ENCODE measurements at regions not wholly inside any gene's neighbourhood (a gene's known extent, or its start where the extent isn't known, plus 50 kb on each side); places are given as distances from the start of the nearest gene placed in this dataset.

DNA sequence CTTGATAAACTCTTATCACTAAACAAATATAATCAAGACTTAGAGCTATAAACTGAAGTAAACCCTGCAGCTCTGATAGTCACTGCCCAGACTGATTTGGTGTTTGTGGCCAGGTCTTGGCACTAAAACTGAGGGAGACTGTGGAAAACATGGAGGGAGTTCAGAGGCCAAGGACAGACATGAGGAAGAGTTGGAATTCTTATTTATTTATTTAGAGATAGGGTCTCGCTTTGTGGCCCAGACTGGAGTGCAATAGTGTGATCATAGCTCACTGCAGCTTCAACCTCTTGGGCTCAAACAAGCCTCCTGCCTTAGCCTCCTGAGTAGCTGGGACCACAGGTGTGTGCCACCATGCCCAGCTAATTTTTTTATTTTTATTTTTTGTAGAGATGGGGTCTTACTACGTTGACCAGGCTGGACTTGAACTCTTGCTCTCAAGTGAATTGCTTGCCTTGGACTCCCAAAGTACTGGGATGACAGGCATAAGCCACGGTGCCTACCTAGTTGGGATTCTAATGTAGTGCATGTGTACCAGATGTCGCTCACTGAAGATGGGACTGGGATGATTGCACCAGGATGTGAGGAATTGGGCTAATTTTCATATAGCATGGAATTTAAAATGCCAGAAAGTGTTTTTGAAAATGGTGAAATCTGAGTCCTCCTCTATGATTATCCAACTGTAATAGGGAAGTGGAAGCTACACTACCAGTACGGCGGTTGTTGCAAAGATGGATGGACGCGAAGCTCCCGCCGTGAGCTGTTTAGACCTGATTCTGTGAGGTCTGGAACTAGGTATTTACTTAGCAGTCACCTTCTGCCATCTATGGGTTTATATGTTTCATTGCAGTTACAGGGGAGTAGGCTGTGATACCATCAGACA is 52.7 kb upstream of the CTLA4 start (continued):
- no peak for TF ChIP-seq ZNF138 (CRISPR knock-in tag; IDR thresholded peaks at IDR 0.05; ENCODE audit: low read depth)
- no peak for TF ChIP-seq ATF1 (CRISPR knock-in tag; IDR thresholded peaks at IDR 0.05)
- TF ChIP-seq, protein P1, sequence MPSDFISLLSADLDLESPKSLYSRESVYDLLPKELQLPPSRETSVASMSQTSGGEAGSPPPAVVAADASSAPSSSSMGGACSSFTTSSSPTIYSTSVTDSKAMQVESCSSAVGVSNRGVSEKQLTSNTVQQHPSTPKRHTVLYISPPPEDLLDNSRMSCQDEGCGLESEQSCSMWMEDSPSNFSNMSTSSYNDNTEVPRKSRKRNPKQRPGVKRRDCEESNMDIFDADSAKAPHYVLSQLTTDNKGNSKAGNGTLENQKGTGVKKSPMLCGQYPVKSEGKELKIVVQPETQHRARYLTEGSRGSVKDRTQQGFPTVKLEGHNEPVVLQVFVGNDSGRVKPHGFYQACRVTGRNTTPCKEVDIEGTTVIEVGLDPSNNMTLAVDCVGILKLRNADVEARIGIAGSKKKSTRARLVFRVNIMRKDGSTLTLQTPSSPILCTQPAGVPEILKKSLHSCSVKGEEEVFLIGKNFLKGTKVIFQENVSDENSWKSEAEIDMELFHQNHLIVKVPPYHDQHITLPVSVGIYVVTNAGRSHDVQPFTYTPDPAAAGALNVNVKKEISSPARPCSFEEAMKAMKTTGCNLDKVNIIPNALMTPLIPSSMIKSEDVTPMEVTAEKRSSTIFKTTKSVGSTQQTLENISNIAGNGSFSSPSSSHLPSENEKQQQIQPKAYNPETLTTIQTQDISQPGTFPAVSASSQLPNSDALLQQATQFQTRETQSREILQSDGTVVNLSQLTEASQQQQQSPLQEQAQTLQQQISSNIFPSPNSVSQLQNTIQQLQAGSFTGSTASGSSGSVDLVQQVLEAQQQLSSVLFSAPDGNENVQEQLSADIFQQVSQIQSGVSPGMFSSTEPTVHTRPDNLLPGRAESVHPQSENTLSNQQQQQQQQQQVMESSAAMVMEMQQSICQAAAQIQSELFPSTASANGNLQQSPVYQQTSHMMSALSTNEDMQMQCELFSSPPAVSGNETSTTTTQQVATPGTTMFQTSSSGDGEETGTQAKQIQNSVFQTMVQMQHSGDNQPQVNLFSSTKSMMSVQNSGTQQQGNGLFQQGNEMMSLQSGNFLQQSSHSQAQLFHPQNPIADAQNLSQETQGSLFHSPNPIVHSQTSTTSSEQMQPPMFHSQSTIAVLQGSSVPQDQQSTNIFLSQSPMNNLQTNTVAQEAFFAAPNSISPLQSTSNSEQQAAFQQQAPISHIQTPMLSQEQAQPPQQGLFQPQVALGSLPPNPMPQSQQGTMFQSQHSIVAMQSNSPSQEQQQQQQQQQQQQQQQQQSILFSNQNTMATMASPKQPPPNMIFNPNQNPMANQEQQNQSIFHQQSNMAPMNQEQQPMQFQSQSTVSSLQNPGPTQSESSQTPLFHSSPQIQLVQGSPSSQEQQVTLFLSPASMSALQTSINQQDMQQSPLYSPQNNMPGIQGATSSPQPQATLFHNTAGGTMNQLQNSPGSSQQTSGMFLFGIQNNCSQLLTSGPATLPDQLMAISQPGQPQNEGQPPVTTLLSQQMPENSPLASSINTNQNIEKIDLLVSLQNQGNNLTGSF (CRISPR knock-in tag; IDR thresholded peaks at IDR 0.05) = no peak
- no peak for TF ChIP-seq ELF4 (CRISPR knock-in tag; IDR thresholded peaks at IDR 0.05; ENCODE audit: borderline replicate concordance)
- no peak for TF ChIP-seq PATZ1 (CRISPR knock-in tag; IDR thresholded peaks at IDR 0.05)
- TF ChIP-seq ZNF446 (CRISPR knock-in tag; IDR thresholded peaks at IDR 0.05) = no peak
- no peak for TF ChIP-seq SATB2 (CRISPR knock-in tag; IDR thresholded peaks at IDR 0.05)
- no peak for TF ChIP-seq EZH2 (conservative IDR thresholded peaks at IDR 0.05; ENCODE audit: low read depth, low read length)
- TF ChIP-seq ELF3 (CRISPR knock-in tag; IDR thresholded peaks at IDR 0.05) = peak; percentile 76
- TF ChIP-seq CBFB (CRISPR knock-in tag; IDR thresholded peaks at IDR 0.05) = no peak; the same call in 1 of the 2 replicates
- no peak for TF ChIP-seq ZNF878 (CRISPR knock-in tag; IDR thresholded peaks at IDR 0.05)
- no peak for TF ChIP-seq ZSCAN12 (CRISPR knock-in tag; IDR thresholded peaks at IDR 0.05)
- no peak for TF ChIP-seq ETS1 (CRISPR knock-in tag; IDR thresholded peaks at IDR 0.05)
- no peak for TF ChIP-seq ZNF468 (CRISPR knock-in tag; IDR thresholded peaks at IDR 0.05)
- TF ChIP-seq ZNF761 (CRISPR knock-in tag; conservative IDR thresholded peaks at IDR 0.05) = 0 out of 2 replicates have a peak, but pooled peaks have one; percentile 42
- TF ChIP-seq STAT6 (CRISPR knock-in tag; IDR thresholded peaks at IDR 0.05; ENCODE audit: borderline replicate concordance) = peak; percentile 31; the same call in 1 of the 2 replicates
- TF ChIP-seq TFDP1 (CRISPR knock-in tag; IDR thresholded peaks at IDR 0.05; ENCODE audit: borderline replicate concordance) = peak; percentile 33; the same call in 1 of the 2 replicates

Measured in HepG2 (cell line).